ENCODE measurements at regions not wholly inside any gene's neighbourhood (a gene's known extent, or its start where the extent isn't known, plus 50 kb on each side); places are given as distances from the start of the nearest gene placed in this dataset.

- no peak overlapping the region for H3K27ac ChIP-seq
- TF ChIP-seq CTCF (IDR thresholded peaks at IDR 0.05), result no peak
- no peaks in the 10 kb centered on the region for H3K36me3 ChIP-seq
- WGBS, 2 donors, result 75 to 81% methylated on average over 7 of the region's 10 CpGs
- no peak overlapping the region for H3K4me3 ChIP-seq
- no peak for DNase-seq
- no peaks in the 10 kb centered on the region for H3K9me3 ChIP-seq
- no peaks in the 10 kb centered on the region for H3K4me1 ChIP-seq
- H3K27me3 ChIP-seq, result peaks cover 0 to 82% (median 0%) of the 10 kb centered on the region in 4 donors
- intact Hi-C loops (cut with DNase I), result loop anchor here (10.0 kb wide), 1 partner anchor 509 kb away; no protein-coding TSS in a partner anchor
These were observed 112.2 kb upstream of the GPR26 start for GRCh38 chr10:123553810-123554430.

GRCh38 chr10:123554656-123555055 lies 111.5 kb upstream of the GPR26 start:
- TF ChIP-seq POLR2A (IDR thresholded peaks at IDR 0.05), result no peak
- TF ChIP-seq CTCF (IDR thresholded peaks at IDR 0.05), result no peak
- WGBS, 2 donors, result 49 to 69% methylated on average over 8 of the region's 8 CpGs
- intact Hi-C loops (cut with DNase I), result loop anchor here (10.0 kb wide), 1 partner anchor 510 kb away; no protein-coding TSS in a partner anchor
- Histone ChIP-seq H3K4me1 (peaks cover 0 to 4% (median 0%) of the 10 kb centered on the region in 3 donors), H3K36me3 (no peaks in the 10 kb centered on the region), H3K9me3 (no peaks in the 10 kb centered on the region), H3K27ac (no peak overlapping the region), H3K27me3 (peaks cover 0 to 82% (median 0%) of the 10 kb centered on the region in 4 donors), H3K4me3 (no peak overlapping the region)
- DNase-seq, result no peak

- Histone ChIP-seq H3K27me3 (peaks cover 0 to 83% (median 0%) of the 10 kb centered on the region in 4 donors), H3K27ac (no peak overlapping the region), H3K9me3 (no peaks in the 10 kb centered on the region), H3K36me3 (no peaks in the 10 kb centered on the region), H3K4me3 (no peak overlapping the region), H3K4me1 (peaks cover 0 to 4% (median 0%) of the 10 kb centered on the region in 3 donors)
- 73 to 89% methylated on average over 4 of the region's 4 CpGs for WGBS, 2 donors
- TF ChIP-seq POLR2A (IDR thresholded peaks at IDR 0.05), result no peak
- no peak for DNase-seq
- intact Hi-C loops (cut with DNase I), result loop anchor here (2.0 to 10.0 kb wide), 2 partner anchors 423 to 511 kb away; no protein-coding TSS in a partner anchor
These were observed 110.5 kb upstream of the GPR26 start for GRCh38 chr10:123555616-123556015.

GRCh38 chr10:123556049-123556448 lies 110.1 kb upstream of the GPR26 start:
- no peak for TF ChIP-seq POLR2A (IDR thresholded peaks at IDR 0.05)
- Histone ChIP-seq H3K27me3 (peaks cover 0 to 83% (median 0%) of the 10 kb centered on the region in 4 donors), H3K36me3 (no peaks in the 10 kb centered on the region), H3K27ac (no peak overlapping the region), H3K9me3 (no peaks in the 10 kb centered on the region), H3K4me3 (no peak overlapping the region), H3K4me1 (peaks cover 0 to 4% (median 0%) of the 10 kb centered on the region in 3 donors)
- intact Hi-C loops (cut with DNase I), result loop anchor here (2.0 to 10.0 kb wide), 2 partner anchors 423 to 511 kb away; no protein-coding TSS in a partner anchor
- DNase-seq, result no peak
- WGBS, 2 donors, result 40 to 74% methylated on average over 2 to 6 of the region's 7 CpGs

GRCh38 chr10:123556736-123557135 lies 109.4 kb upstream of the GPR26 start:
- H3K36me3 ChIP-seq, result no peaks in the 10 kb centered on the region
- no peak overlapping the region for H3K4me3 ChIP-seq
- DNase-seq, result no peak
- WGBS, 2 donors, result no CpG with 5 or more reads among the region's 16 CpGs
- TF ChIP-seq POLR2A (IDR thresholded peaks at IDR 0.05), result no peak
- TF ChIP-seq CTCF (IDR thresholded peaks at IDR 0.05), result no peak
- no peaks in the 10 kb centered on the region for H3K9me3 ChIP-seq
- intact Hi-C loops (cut with DNase I), result loop anchor here (2.0 to 10.0 kb wide), 2 partner anchors 424 to 512 kb away; no protein-coding TSS in a partner anchor
- H3K27me3 ChIP-seq, result peaks cover 0 to 80% (median 0%) of the 10 kb centered on the region in 4 donors
- no peak overlapping the region for H3K27ac ChIP-seq
- peaks cover 0 to 4% (median 0%) of the 10 kb centered on the region in 3 donors for H3K4me1 ChIP-seq

- no peaks in the 10 kb centered on the region for H3K36me3 ChIP-seq
- WGBS, 2 donors, result 68 to 80% methylated on average over 5 to 8 of the region's 8 CpGs
- peaks cover 0 to 4% (median 0%) of the 10 kb centered on the region in 3 donors for H3K4me1 ChIP-seq
- H3K4me3 ChIP-seq, result no peak overlapping the region
- TF ChIP-seq CTCF (IDR thresholded peaks at IDR 0.05) (no peak), POLR2A (IDR thresholded peaks at IDR 0.05) (no peak)
- H3K9me3 ChIP-seq, result no peaks in the 10 kb centered on the region
- intact Hi-C loops (cut with DNase I), result loop anchor here (2.0 to 10.0 kb wide), 2 partner anchors 425 to 513 kb away; no protein-coding TSS in a partner anchor
- H3K27ac ChIP-seq, result no peak overlapping the region
- DNase-seq, result no peak
- peaks cover 0 to 76% (median 0%) of the 10 kb centered on the region in 4 donors for H3K27me3 ChIP-seq
These were observed 108.6 kb upstream of the GPR26 start for GRCh38 chr10:123557366-123558108.

All from esophagus squamous epithelium (tissue), 5 donors.